ENCODE measurements at regions not wholly inside any gene's neighbourhood (a gene's known extent, or its start where the extent isn't known, plus 50 kb on each side); places are given as distances from the start of the nearest gene placed in this dataset.

GRCh38 chr7:66537876-66538275 is 90.8 kb upstream of the KCTD7 start:
- no peaks in the 10 kb centered on the region for H3K9me3 ChIP-seq (ENCODE audit: insufficient read depth, low read length, severe bottlenecking)
- H3K36me3 ChIP-seq (ENCODE audit: insufficient read depth, low read length): peaks cover 3% of the 10 kb centered on the region; the same call in 1 of the 2 replicates
- ATAC-seq (ENCODE audit: insufficient read depth, low read depth): no peak
- H3K4me3 ChIP-seq (ENCODE audit: low read depth in 1 of 2, low read length in 2 of 2): no peak overlapping the region
- H3K9ac ChIP-seq (ENCODE audit: low read depth, low read length): no peak overlapping the region
- H4K20me1 ChIP-seq (ENCODE audit: insufficient read depth, low read length): no peaks in the 10 kb centered on the region
- no peaks in the 10 kb centered on the region for H3K27me3 ChIP-seq (ENCODE audit: insufficient read depth, low read length, poor library complexity)
- no peak for DNase-seq
- TF ChIP-seq EZH2 (IDR thresholded peaks at IDR 0.05; ENCODE audit: borderline replicate concordance, low read depth, low read length, severe bottlenecking): no peak
- TF ChIP-seq CTCF (IDR thresholded peaks at IDR 0.05; ENCODE audit: borderline replicate concordance, extremely low read depth, low read length, poor library complexity, severe bottlenecking): no peak
- no peaks in the 10 kb centered on the region for H3K79me2 ChIP-seq (ENCODE audit: insufficient read depth, low read length)
- H3K4me1 ChIP-seq (ENCODE audit: insufficient read depth, low read length): no peaks in the 10 kb centered on the region
- H3K27ac ChIP-seq (ENCODE audit: low read length): no peak overlapping the region
- no peak overlapping the region for H3K4me2 ChIP-seq (ENCODE audit: insufficient read depth, low read length)
- H2AFZ ChIP-seq (ENCODE audit: low read depth, low read length): no peak overlapping the region

GRCh38 chr7:66539264-66539623 is 89.4 kb upstream of the KCTD7 start:
- no peak overlapping the region for H3K9ac ChIP-seq (ENCODE audit: low read depth, low read length)
- no peaks in the 10 kb centered on the region for H3K27me3 ChIP-seq (ENCODE audit: insufficient read depth, low read length, poor library complexity)
- no peak overlapping the region for H3K4me3 ChIP-seq (ENCODE audit: low read depth in 1 of 2, low read length in 2 of 2)
- TF ChIP-seq CTCF (IDR thresholded peaks at IDR 0.05; ENCODE audit: borderline replicate concordance, extremely low read depth, low read length, poor library complexity, severe bottlenecking) (no peak), EZH2 (IDR thresholded peaks at IDR 0.05; ENCODE audit: borderline replicate concordance, low read depth, low read length, severe bottlenecking) (no peak)
- ATAC-seq (ENCODE audit: insufficient read depth, low read depth) (no peak), DNase-seq (no peak)
- no peak overlapping the region for H3K27ac ChIP-seq (ENCODE audit: low read length)
- no peaks in the 10 kb centered on the region for H3K4me1 ChIP-seq (ENCODE audit: insufficient read depth, low read length)
- H3K79me2 ChIP-seq (ENCODE audit: insufficient read depth, low read length): no peaks in the 10 kb centered on the region
- no peak overlapping the region for H3K4me2 ChIP-seq (ENCODE audit: insufficient read depth, low read length)
- H2AFZ ChIP-seq (ENCODE audit: low read depth, low read length): no peak overlapping the region
- peaks cover 10% of the 10 kb centered on the region for H3K36me3 ChIP-seq (ENCODE audit: insufficient read depth, low read length)
- H3K9me3 ChIP-seq (ENCODE audit: insufficient read depth, low read length, severe bottlenecking): no peaks in the 10 kb centered on the region
- H4K20me1 ChIP-seq (ENCODE audit: insufficient read depth, low read length): no peaks in the 10 kb centered on the region

- DNase-seq (no peak), ATAC-seq (ENCODE audit: insufficient read depth, low read depth) (no peak)
- Histone ChIP-seq H2AFZ (ENCODE audit: low read depth, low read length) (no peak overlapping the region), H3K36me3 (ENCODE audit: insufficient read depth, low read length) (peaks cover 15% of the 10 kb centered on the region), H4K20me1 (ENCODE audit: insufficient read depth, low read length) (no peaks in the 10 kb centered on the region), H3K79me2 (ENCODE audit: insufficient read depth, low read length) (no peaks in the 10 kb centered on the region), H3K27me3 (ENCODE audit: insufficient read depth, low read length, poor library complexity) (no peaks in the 10 kb centered on the region), H3K9ac (ENCODE audit: low read depth, low read length) (no peak overlapping the region), H3K9me3 (ENCODE audit: insufficient read depth, low read length, severe bottlenecking) (no peaks in the 10 kb centered on the region), H3K4me1 (ENCODE audit: insufficient read depth, low read length) (no peaks in the 10 kb centered on the region), H3K4me3 (ENCODE audit: low read depth in 1 of 2, low read length in 2 of 2) (no peak overlapping the region), H3K27ac (ENCODE audit: low read length) (no peak overlapping the region), H3K4me2 (ENCODE audit: insufficient read depth, low read length) (no peak overlapping the region)
- TF ChIP-seq EZH2 (IDR thresholded peaks at IDR 0.05; ENCODE audit: borderline replicate concordance, low read depth, low read length, severe bottlenecking) (no peak), CTCF (IDR thresholded peaks at IDR 0.05; ENCODE audit: borderline replicate concordance, extremely low read depth, low read length, poor library complexity, severe bottlenecking) (no peak)
Observed at GRCh38 chr7:66539902-66540375, 88.7 kb upstream of the KCTD7 start.

- TF ChIP-seq EZH2 (IDR thresholded peaks at IDR 0.05; ENCODE audit: borderline replicate concordance, low read depth, low read length, severe bottlenecking): no peak
- no peak for TF ChIP-seq CTCF (IDR thresholded peaks at IDR 0.05; ENCODE audit: borderline replicate concordance, extremely low read depth, low read length, poor library complexity, severe bottlenecking)
- Histone ChIP-seq H2AFZ (ENCODE audit: low read depth, low read length) (no peak overlapping the region), H3K4me1 (ENCODE audit: insufficient read depth, low read length) (no peaks in the 10 kb centered on the region), H3K9me3 (ENCODE audit: insufficient read depth, low read length, severe bottlenecking) (no peaks in the 10 kb centered on the region), H3K9ac (ENCODE audit: low read depth, low read length) (no peak overlapping the region), H3K27ac (ENCODE audit: low read length) (no peak overlapping the region), H4K20me1 (ENCODE audit: insufficient read depth, low read length) (no peaks in the 10 kb centered on the region), H3K79me2 (ENCODE audit: insufficient read depth, low read length) (no peaks in the 10 kb centered on the region), H3K4me3 (ENCODE audit: low read depth in 1 of 2, low read length in 2 of 2) (no peak overlapping the region), H3K36me3 (ENCODE audit: insufficient read depth, low read length) (peaks cover 26% of the 10 kb centered on the region), H3K27me3 (ENCODE audit: insufficient read depth, low read length, poor library complexity) (no peaks in the 10 kb centered on the region), H3K4me2 (ENCODE audit: insufficient read depth, low read length) (no peak overlapping the region)
- DNase-seq (no peak), ATAC-seq (ENCODE audit: insufficient read depth, low read depth) (no peak)
Observed at GRCh38 chr7:66542049-66542448, 86.6 kb upstream of the KCTD7 start.

All from DND-41 (cell line).